ENCODE measurements at regions not wholly inside any gene's neighbourhood (a gene's known extent, or its start where the extent isn't known, plus 50 kb on each side); places are given as distances from the start of the nearest gene placed in this dataset.
"Not testable (repeated sequence)": the region's sequence is repeated elsewhere in the genome, so short reads cannot be mapped to it uniquely, and the experiment has no call there.

- DNase-seq (ENCODE audit: low spot score): no peak
- Mint-ChIP-seq H3K9me3 (no peaks in the 10 kb centered on the region), H3K27ac (no peak overlapping the region), H3K4me3 (ENCODE audit: low read depth) (no peak overlapping the region), H3K4me1 (ENCODE audit: low read depth) (peaks cover 7% of the 10 kb centered on the region), H3K36me3 (ENCODE audit: low read depth) (no peaks in the 10 kb centered on the region), H3K27me3 (ENCODE audit: low read depth) (no peaks in the 10 kb centered on the region)
- intact Hi-C loops (cut with micrococcal nuclease): no loop called here
Measured at GRCh38 chr17:73834684-73835343, 190.6 kb upstream of the SDK2 start.

GRCh38 chr17:73835605-73836004 lies 191.4 kb upstream of the SDK2 start:
- H3K27ac Mint-ChIP-seq: no peak overlapping the region
- DNase-seq (ENCODE audit: low spot score): no peak
- no peaks in the 10 kb centered on the region for H3K27me3 Mint-ChIP-seq (ENCODE audit: low read depth)
- intact Hi-C loops (cut with micrococcal nuclease): no loop called here
- no peak overlapping the region for H3K4me3 Mint-ChIP-seq (ENCODE audit: low read depth)
- peaks cover 7% of the 10 kb centered on the region for H3K4me1 Mint-ChIP-seq (ENCODE audit: low read depth)
- H3K9me3 Mint-ChIP-seq: no peaks in the 10 kb centered on the region
- no peaks in the 10 kb centered on the region for H3K36me3 Mint-ChIP-seq (ENCODE audit: low read depth)

GRCh38 chr17:73838815-73839214 lies 194.6 kb upstream of the SDK2 start:
- intact Hi-C loops (cut with micrococcal nuclease): no loop called here
- Mint-ChIP-seq H3K36me3 (ENCODE audit: low read depth) (no peaks in the 10 kb centered on the region), H3K27me3 (ENCODE audit: low read depth) (no peaks in the 10 kb centered on the region), H3K4me1 (ENCODE audit: low read depth) (peaks cover 7% of the 10 kb centered on the region), H3K9me3 (no peaks in the 10 kb centered on the region), H3K27ac (no peak overlapping the region), H3K4me3 (ENCODE audit: low read depth) (no peak overlapping the region)
- DNase-seq (ENCODE audit: low spot score): no peak

- H3K4me3 Mint-ChIP-seq (ENCODE audit: low read depth): no peak overlapping the region
- no peaks in the 10 kb centered on the region for H3K36me3 Mint-ChIP-seq (ENCODE audit: low read depth)
- no peak overlapping the region for H3K27ac Mint-ChIP-seq
- intact Hi-C loops (cut with micrococcal nuclease): no loop called here
- H3K27me3 Mint-ChIP-seq (ENCODE audit: low read depth): no peaks in the 10 kb centered on the region
- DNase-seq (ENCODE audit: low spot score): no peak
- H3K9me3 Mint-ChIP-seq: no peaks in the 10 kb centered on the region
- H3K4me1 Mint-ChIP-seq (ENCODE audit: low read depth): no peaks in the 10 kb centered on the region
Measured at GRCh38 chr17:73840829-73841228, 196.6 kb upstream of the SDK2 start.

GRCh38 chr17:73841431-73842060 lies 197.3 kb upstream of the SDK2 start:
- intact Hi-C loops (cut with micrococcal nuclease): no loop called here
- H3K27ac Mint-ChIP-seq: no peak overlapping the region
- no peaks in the 10 kb centered on the region for H3K36me3 Mint-ChIP-seq (ENCODE audit: low read depth)
- no peaks in the 10 kb centered on the region for H3K9me3 Mint-ChIP-seq
- no peaks in the 10 kb centered on the region for H3K4me1 Mint-ChIP-seq (ENCODE audit: low read depth)
- no peaks in the 10 kb centered on the region for H3K27me3 Mint-ChIP-seq (ENCODE audit: low read depth)
- DNase-seq (ENCODE audit: low spot score): no peak
- no peak overlapping the region for H3K4me3 Mint-ChIP-seq (ENCODE audit: low read depth)

GRCh38 chr17:73847952-73848351 lies 203.7 kb upstream of the SDK2 start:
- Mint-ChIP-seq H3K36me3 (ENCODE audit: low read depth) (no peaks in the 10 kb centered on the region), H3K27me3 (ENCODE audit: low read depth) (no peaks in the 10 kb centered on the region), H3K4me1 (ENCODE audit: low read depth) (no peaks in the 10 kb centered on the region), H3K27ac (no peak overlapping the region), H3K9me3 (no peaks in the 10 kb centered on the region), H3K4me3 (ENCODE audit: low read depth) (no peak overlapping the region)
- intact Hi-C loops (cut with micrococcal nuclease): no loop called here
- no peak for DNase-seq (ENCODE audit: low spot score)

- H3K4me3 Mint-ChIP-seq (ENCODE audit: low read depth): no peak overlapping the region
- intact Hi-C loops (cut with micrococcal nuclease): no loop called here
- H3K4me1 Mint-ChIP-seq (ENCODE audit: low read depth): no peaks in the 10 kb centered on the region
- no peak for DNase-seq (ENCODE audit: low spot score)
- no peak overlapping the region for H3K27ac Mint-ChIP-seq
- no peaks in the 10 kb centered on the region for H3K36me3 Mint-ChIP-seq (ENCODE audit: low read depth)
- no peaks in the 10 kb centered on the region for H3K27me3 Mint-ChIP-seq (ENCODE audit: low read depth)
- no peaks in the 10 kb centered on the region for H3K9me3 Mint-ChIP-seq
Measured at GRCh38 chr17:73850426-73850825, 206.2 kb upstream of the SDK2 start.

GRCh38 chr17:73851091-73851490 lies 206.8 kb upstream of the SDK2 start:
- Mint-ChIP-seq H3K27ac (no peak overlapping the region), H3K27me3 (ENCODE audit: low read depth) (no peaks in the 10 kb centered on the region), H3K9me3 (no peaks in the 10 kb centered on the region), H3K4me3 (ENCODE audit: low read depth) (no peak overlapping the region), H3K4me1 (ENCODE audit: low read depth) (no peaks in the 10 kb centered on the region), H3K36me3 (ENCODE audit: low read depth) (no peaks in the 10 kb centered on the region)
- intact Hi-C loops (cut with micrococcal nuclease): no loop called here
- no peak for DNase-seq (ENCODE audit: low spot score)

- no peak overlapping the region for H3K4me3 Mint-ChIP-seq (ENCODE audit: low read depth)
- H3K36me3 Mint-ChIP-seq (ENCODE audit: low read depth): no peaks in the 10 kb centered on the region
- no peaks in the 10 kb centered on the region for H3K4me1 Mint-ChIP-seq (ENCODE audit: low read depth)
Measured at GRCh38 chr17:73851921-73852320, 207.7 kb upstream of the SDK2 start.

GRCh38 chr17:73855720-73856333 lies 211.6 kb upstream of the SDK2 start:
- Mint-ChIP-seq H3K36me3 (ENCODE audit: low read depth) (no peaks in the 10 kb centered on the region), H3K4me1 (ENCODE audit: low read depth) (no peaks in the 10 kb centered on the region), H3K4me3 (ENCODE audit: low read depth) (no peak overlapping the region), H3K9me3 (no peaks in the 10 kb centered on the region), H3K27ac (no peak overlapping the region), H3K27me3 (ENCODE audit: low read depth) (no peaks in the 10 kb centered on the region)
- DNase-seq (ENCODE audit: low spot score): no peak
- intact Hi-C loops (cut with micrococcal nuclease): no loop called here

More at GRCh38 chr17:73851921-73852320, 207.7 kb upstream of the SDK2 start:
- H3K27ac Mint-ChIP-seq: no peak overlapping the region
- no peak for DNase-seq (ENCODE audit: low spot score)
- no peaks in the 10 kb centered on the region for H3K27me3 Mint-ChIP-seq (ENCODE audit: low read depth)
- intact Hi-C loops (cut with micrococcal nuclease): no loop called here
- no peaks in the 10 kb centered on the region for H3K9me3 Mint-ChIP-seq

- Mint-ChIP-seq H3K27me3 (ENCODE audit: low read depth) (no peaks in the 10 kb centered on the region), H3K4me3 (ENCODE audit: low read depth) (no peak overlapping the region), H3K9me3 (no peaks in the 10 kb centered on the region), H3K36me3 (ENCODE audit: low read depth) (no peaks in the 10 kb centered on the region), H3K4me1 (ENCODE audit: low read depth) (no peaks in the 10 kb centered on the region), H3K27ac (no peak overlapping the region)
- no peak for DNase-seq (ENCODE audit: low spot score)
- intact Hi-C loops (cut with micrococcal nuclease): no loop called here
Measured at GRCh38 chr17:73856556-73856955, 212.3 kb upstream of the SDK2 start.

GRCh38 chr17:73859439-73860008 lies 215.3 kb upstream of the SDK2 start:
- intact Hi-C loops (cut with micrococcal nuclease); H3K36me3 Mint-ChIP-seq (ENCODE audit: low read depth); DNase-seq (ENCODE audit: low spot score); H3K9me3 Mint-ChIP-seq; H3K27me3 Mint-ChIP-seq (ENCODE audit: low read depth); H3K4me3 Mint-ChIP-seq (ENCODE audit: low read depth); H3K4me1 Mint-ChIP-seq (ENCODE audit: low read depth); H3K27ac Mint-ChIP-seq: not testable (repeated sequence)

- H3K4me1 Mint-ChIP-seq (ENCODE audit: low read depth): no peaks in the 10 kb centered on the region
- no peak for DNase-seq (ENCODE audit: low spot score)
- no peaks in the 10 kb centered on the region for H3K36me3 Mint-ChIP-seq (ENCODE audit: low read depth)
Measured at GRCh38 chr17:73861543-73861942, 217.3 kb upstream of the SDK2 start.

More at GRCh38 chr17:73861543-73861942, 217.3 kb upstream of the SDK2 start:
- H3K27ac Mint-ChIP-seq: no peak overlapping the region
- intact Hi-C loops (cut with micrococcal nuclease): no loop called here
- H3K4me3 Mint-ChIP-seq (ENCODE audit: low read depth): no peak overlapping the region
- no peaks in the 10 kb centered on the region for H3K9me3 Mint-ChIP-seq
- H3K27me3 Mint-ChIP-seq (ENCODE audit: low read depth): no peaks in the 10 kb centered on the region

Measured in activated T-helper 2 cell treated with anti-CD3 and anti-CD28 coated beads, Interferon-gamma antibody, Interleukin-2, Interleukin-4, amounts not matched to agents 10 μg/mL and 5 μg/mL and 100 μg/mL, durations not matched to agents 14 hours and 24 hours and 36 hours (primary cell).